OCI-LY3 (cell line): ENCODE measurements at regions not wholly inside any gene's neighbourhood (a gene's known extent, or its start where the extent isn't known, plus 50 kb on each side); places are given as distances from the start of the nearest gene placed in this dataset.

Experiments used
- H2AFZ ChIP-seq: fragments of 200-600, 300-600 bp; shearing (Covaris generic); 2 replicates; pipeline ENCODE4 v1.6.0; 2014; ENCODE audit warnings: antibody characterized with exemption, low read depth, low read length
- H3K27ac ChIP-seq: fragments of 200-600, 300-600 bp; sonication (generic); 2 replicates; pipeline ENCODE4 v1.5.1; 2014; ENCODE audit warnings: mild to moderate bottlenecking, low read length, moderate library complexity, mixed read lengths
- H3K27me3 ChIP-seq: fragments of 200-600, 300-600 bp; sonication (generic); 2 replicates; pipeline ENCODE4 v1.6.1; 2014; ENCODE audit warnings: low read depth, low read length, mixed read lengths
- H3K36me3 ChIP-seq: fragments of 200-600, 300-600 bp; sonication (generic); replicated peaks from 2 replicates; pipeline ENCODE3; 2014; ENCODE audit warnings: low read depth, low read length, mixed read lengths
- H3K4me1 ChIP-seq: fragments of 300-600, 200-600 bp; sonication (generic); 2 replicates; pipeline ENCODE4 v1.6.1; 2014; ENCODE audit warnings: low read length, mixed read lengths
- H3K4me2 ChIP-seq: fragments of 200-600, 300-600 bp; sonication (generic); 2 replicates; pipeline ENCODE4 v1.6.1; 2014; ENCODE audit warnings: low read length, mixed read lengths
- H3K4me3 ChIP-seq: fragments of 300-600, 200-600 bp; sonication (generic); 2 replicates; pipeline ENCODE4 v1.5.1; 2014; ENCODE audit warnings: antibody characterized with exemption, mild to moderate bottlenecking, low read length, moderate library complexity
- H3K79me2 ChIP-seq: fragments of 300-600, 200-600 bp; shearing (Covaris generic); 2 replicates; pipeline ENCODE4 v1.6.1; 2014; ENCODE audit warnings: mild to moderate bottlenecking, low read length, mixed read lengths
- H3K9ac ChIP-seq: fragments of 300-600, 200-600 bp; shearing (Covaris generic); 2 replicates; pipeline ENCODE4 v1.6.0; 2014; ENCODE audit warnings: mild to moderate bottlenecking, low read length, moderate library complexity
- H3K9me3 ChIP-seq: fragments of 200-600, 300-600 bp; shearing (Covaris generic); 2 replicates; pipeline ENCODE4 v1.6.1; 2014; ENCODE audit warnings: low read length, mixed read lengths; ENCODE audit not compliant: insufficient read depth
- H4K20me1 ChIP-seq: fragments of 200-600, 300-600 bp; sonication (generic); 2 replicates; pipeline ENCODE4 v1.6.1; 2016; ENCODE audit warnings: low read length, mixed read lengths; ENCODE audit not compliant: insufficient read depth
- EZH2phosphoT487 ChIP-seq: fragments of 200-600 bp; shearing (Covaris generic); IDR thresholded peaks from 2 replicates; pipeline ENCODE4 v1.6.1; 2018; ENCODE audit warnings: antibody characterized with exemption, mixed run types, low read depth
- TF ChIP-seq, protein P1 (sequence below): fragments of 200-600, 300-600 bp; sonication (generic); IDR thresholded peaks from 2 replicates; pipeline ENCODE4 v1.5.1; 2014; ENCODE audit warnings: antibody characterized with exemption, low read length, low read depth

DNA sequence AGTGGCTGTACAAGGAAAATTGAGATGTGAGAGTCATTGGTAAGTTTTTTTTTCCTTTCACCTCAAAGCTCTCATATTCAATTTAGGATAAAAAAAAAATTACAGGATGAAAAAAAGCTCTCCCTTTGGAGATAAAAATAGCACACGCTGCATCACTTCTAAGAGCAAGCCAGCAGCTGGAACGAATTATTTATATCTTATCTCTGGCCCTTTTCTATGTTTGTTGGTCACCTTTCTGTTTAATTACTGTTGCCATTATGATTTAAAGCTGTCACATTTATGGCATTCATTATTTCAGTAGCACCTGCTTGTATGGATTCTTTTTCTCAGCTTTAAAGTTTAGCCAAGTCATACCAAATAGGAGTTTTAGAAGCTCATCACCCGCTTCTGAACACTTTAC, 171.6 kb upstream of the PDZRN3 start:
- Histone ChIP-seq H3K27me3 (no peaks in the 10 kb centered on the region), H3K4me3 (no peak overlapping the region), H3K36me3 (no peaks in the 10 kb centered on the region), H3K9me3 (no peaks in the 10 kb centered on the region), H3K27ac (no peak overlapping the region), H3K9ac (no peak overlapping the region), H3K4me2 (no peak overlapping the region), H4K20me1 (no peaks in the 10 kb centered on the region), H3K4me1 (no peaks in the 10 kb centered on the region), H2AFZ (no peak overlapping the region), H3K79me2 (no peaks in the 10 kb centered on the region)
- no peak for TF ChIP-seq EZH2phosphoT487
- TF ChIP-seq, protein P1, sequence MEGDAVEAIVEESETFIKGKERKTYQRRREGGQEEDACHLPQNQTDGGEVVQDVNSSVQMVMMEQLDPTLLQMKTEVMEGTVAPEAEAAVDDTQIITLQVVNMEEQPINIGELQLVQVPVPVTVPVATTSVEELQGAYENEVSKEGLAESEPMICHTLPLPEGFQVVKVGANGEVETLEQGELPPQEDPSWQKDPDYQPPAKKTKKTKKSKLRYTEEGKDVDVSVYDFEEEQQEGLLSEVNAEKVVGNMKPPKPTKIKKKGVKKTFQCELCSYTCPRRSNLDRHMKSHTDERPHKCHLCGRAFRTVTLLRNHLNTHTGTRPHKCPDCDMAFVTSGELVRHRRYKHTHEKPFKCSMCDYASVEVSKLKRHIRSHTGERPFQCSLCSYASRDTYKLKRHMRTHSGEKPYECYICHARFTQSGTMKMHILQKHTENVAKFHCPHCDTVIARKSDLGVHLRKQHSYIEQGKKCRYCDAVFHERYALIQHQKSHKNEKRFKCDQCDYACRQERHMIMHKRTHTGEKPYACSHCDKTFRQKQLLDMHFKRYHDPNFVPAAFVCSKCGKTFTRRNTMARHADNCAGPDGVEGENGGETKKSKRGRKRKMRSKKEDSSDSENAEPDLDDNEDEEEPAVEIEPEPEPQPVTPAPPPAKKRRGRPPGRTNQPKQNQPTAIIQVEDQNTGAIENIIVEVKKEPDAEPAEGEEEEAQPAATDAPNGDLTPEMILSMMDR = no peak

DNA sequence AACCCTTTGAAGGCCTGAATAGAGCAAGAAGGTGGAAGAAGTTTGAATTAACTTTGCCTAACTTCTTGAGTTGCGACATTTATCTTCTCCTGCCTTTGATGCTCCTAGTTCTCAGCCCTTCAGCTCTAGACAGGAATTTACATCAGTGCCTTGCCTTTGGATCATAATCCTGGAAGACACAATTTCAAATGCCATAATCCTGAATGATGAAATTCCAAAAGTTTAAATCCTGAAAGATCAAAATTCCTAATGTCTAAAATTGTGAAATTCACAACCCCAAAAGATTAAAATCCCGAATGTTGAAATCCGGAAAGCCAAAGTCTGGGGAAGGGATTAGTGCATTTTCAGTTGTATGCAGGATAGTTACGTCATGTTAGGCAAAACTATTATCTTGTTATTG, 166.6 kb upstream of the PDZRN3 start:
- Histone ChIP-seq H3K4me2 (no peak overlapping the region), H3K79me2 (no peaks in the 10 kb centered on the region), H2AFZ (no peak overlapping the region), H3K4me1 (peaks cover 6% of the 10 kb centered on the region), H3K27me3 (no peaks in the 10 kb centered on the region), H4K20me1 (no peaks in the 10 kb centered on the region), H3K4me3 (no peak overlapping the region), H3K9ac (no peak overlapping the region), H3K27ac (no peak overlapping the region), H3K36me3 (no peaks in the 10 kb centered on the region), H3K9me3 (no peaks in the 10 kb centered on the region)
- TF ChIP-seq EZH2phosphoT487 = no peak
- TF ChIP-seq, protein P1 = no peak

DNA sequence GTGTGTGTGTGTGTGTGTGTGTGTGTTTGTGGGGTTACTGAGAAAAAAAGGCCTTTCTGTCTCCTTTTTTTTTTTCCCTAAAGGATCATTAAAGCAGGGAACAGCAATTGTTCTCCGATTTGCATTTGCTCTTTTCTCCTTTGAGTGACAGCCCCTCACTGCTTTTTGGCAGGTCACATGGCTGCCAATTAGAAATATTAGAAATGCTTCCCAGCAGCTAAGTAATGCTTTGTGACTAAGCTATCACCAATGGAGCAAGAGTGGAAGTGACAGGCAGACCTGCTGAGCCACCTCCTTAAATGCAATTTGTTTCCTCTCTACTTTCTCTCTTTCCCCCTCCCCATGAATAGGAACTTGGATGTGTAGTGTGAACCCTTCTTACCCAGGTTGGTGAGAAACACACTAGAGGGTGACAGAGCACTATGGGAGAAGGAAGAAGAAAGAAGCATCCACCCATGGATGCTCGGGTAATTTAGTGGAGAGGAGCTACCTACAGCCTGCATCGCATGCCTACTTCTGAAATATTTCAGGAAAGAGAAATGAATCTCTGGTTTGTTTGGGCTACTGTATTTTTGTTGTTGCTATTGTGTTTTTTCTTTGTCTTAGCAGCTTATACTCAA, 165.2 kb upstream of the PDZRN3 start:
- Histone ChIP-seq H4K20me1 (no peaks in the 10 kb centered on the region), H3K4me1 (peaks cover 16% of the 10 kb centered on the region), H2AFZ (no peak overlapping the region)

GRCh38 chr3:73787620-73788019, 162.9 kb upstream of the PDZRN3 start:
- Histone ChIP-seq H4K20me1 (no peaks in the 10 kb centered on the region), H3K27me3 (no peaks in the 10 kb centered on the region), H3K4me1 (peaks cover 21% of the 10 kb centered on the region), H3K4me2 (no peak overlapping the region), H3K9ac (no peak overlapping the region), H3K36me3 (no peaks in the 10 kb centered on the region), H3K27ac (no peak overlapping the region), H3K79me2 (no peaks in the 10 kb centered on the region), H3K4me3 (no peak overlapping the region), H3K9me3 (no peaks in the 10 kb centered on the region), H2AFZ (no peak overlapping the region)
- TF ChIP-seq, protein P1 = no peak
- TF ChIP-seq EZH2phosphoT487 = no peak

More for the DNA sequence above, 165.2 kb upstream of the PDZRN3 start:
- Histone ChIP-seq H3K36me3 (no peaks in the 10 kb centered on the region), H3K4me3 (no peak overlapping the region), H3K4me2 (no peak overlapping the region), H3K9ac (no peak overlapping the region), H3K27ac (no peak overlapping the region), H3K79me2 (no peaks in the 10 kb centered on the region), H3K27me3 (no peaks in the 10 kb centered on the region), H3K9me3 (no peaks in the 10 kb centered on the region)
- TF ChIP-seq, protein P1 = no peak
- TF ChIP-seq EZH2phosphoT487 = no peak
